GM12891 (cell line): ENCODE measurements at regions not wholly inside any gene's neighbourhood (a gene's known extent, or its start where the extent isn't known, plus 50 kb on each side); places are given as distances from the start of the nearest gene placed in this dataset.
A peak's percentile ranks its signal among the peaks of the same experiment; 100 is the strongest.

Experiments used
- DNase-seq: peaks from one replicate; pipeline ENCODE4 v3.0.0; 2011; ENCODE audit warnings: low spot score; ENCODE audit not compliant: insufficient read length
- FAIRE-seq: peaks from 2 replicates; lab custom pipeline; 2011; peaks lifted over from hg19 to GRCh38; lab: Jason Lieb, UNC
- PAX5 ChIP-seq: IDR thresholded peaks from 2 replicates; pipeline ENCODE4 v1.6.1; 2011; ENCODE audit warnings: low read length, moderate library complexity, mild to moderate bottlenecking; ENCODE audit not compliant: insufficient read depth, severe bottlenecking
- POLR2A ChIP-seq: IDR thresholded peaks from 2 replicates; pipeline ENCODE4 v1.6.1; 2011; ENCODE audit warnings: low read depth, low read length, control low read depth
- POLR2AphosphoS5 ChIP-seq: IDR thresholded peaks from 2 replicates; pipeline ENCODE4 v1.6.1; 2011; ENCODE audit warnings: low read depth, low read length, control low read depth
- POU2F2 ChIP-seq: IDR thresholded peaks from 2 replicates; pipeline ENCODE4 v1.6.1; 2011; ENCODE audit warnings: low read depth, mild to moderate bottlenecking, control low read depth, low read length, moderate library complexity
- SPI1 ChIP-seq: IDR thresholded peaks from 2 replicates; pipeline ENCODE4 v1.6.1; 2011; ENCODE audit warnings: low read depth, low read length, control low read depth
- TAF1 ChIP-seq: IDR thresholded peaks from 2 replicates; pipeline ENCODE4 v1.6.1; 2011; ENCODE audit warnings: low read depth, low read length, control low read depth

- no peak for DNase-seq
- FAIRE-seq: no peak
- no peak for TF ChIP-seq PAX5
- peak; percentile 80 for TF ChIP-seq SPI1
- TF ChIP-seq POU2F2: no peak
- no peak for TF ChIP-seq POLR2A
- no peak for TF ChIP-seq TAF1
These were observed 74.7 kb downstream of the SDC1 start for GRCh38 chr2:20150110-20150706.

- TF ChIP-seq SPI1: no peak
- TF ChIP-seq TAF1: no peak
- no peak for TF ChIP-seq POLR2A
- no peak for TF ChIP-seq POLR2AphosphoS5
- TF ChIP-seq POU2F2: no peak
- no peak for TF ChIP-seq PAX5
- no peak for FAIRE-seq
- DNase-seq: no peak
These were observed 75.3 kb downstream of the SDC1 start for GRCh38 chr2:20149703-20150030.

GRCh38 chr2:20148923-20149702, 75.8 kb downstream of the SDC1 start:
- TF ChIP-seq POLR2AphosphoS5 (no peak), SPI1 (peak; percentile 34; the same call in 1 of the 2 replicates)
- DNase-seq: no peak
- FAIRE-seq: peak; percentile 54

- TF ChIP-seq POLR2A (no peak), PAX5 (no peak), TAF1 (no peak), POU2F2 (no peak), SPI1 (no peak), POLR2AphosphoS5 (no peak)
- DNase-seq (no peak), FAIRE-seq (no peak)
These were observed 76.5 kb downstream of the SDC1 start for GRCh38 chr2:20148426-20148922.

DNA sequence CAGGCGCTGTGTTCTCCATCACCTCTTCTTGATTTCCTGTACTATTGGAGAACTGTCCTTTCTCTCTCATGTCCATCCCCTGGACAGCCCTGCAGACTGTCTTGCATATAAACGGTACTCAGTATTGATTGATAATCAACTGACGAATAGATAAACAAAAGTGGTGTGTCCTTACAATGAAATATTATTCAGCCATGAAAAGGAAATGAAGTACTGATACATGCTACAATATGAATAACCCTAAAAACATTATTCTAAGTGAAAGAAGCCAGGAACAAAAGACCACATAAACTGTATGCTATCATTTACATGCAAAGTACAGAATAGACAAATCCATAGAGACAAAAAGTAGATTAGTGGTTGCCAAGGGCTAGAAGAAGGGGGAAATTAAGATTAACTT, 77.6 kb downstream of the SDC1 start:
- no peak for TF ChIP-seq POU2F2
- no peak for TF ChIP-seq POLR2AphosphoS5
- TF ChIP-seq SPI1: no peak
- TF ChIP-seq PAX5: no peak
- TF ChIP-seq TAF1: no peak
- no peak for TF ChIP-seq POLR2A
- DNase-seq: no peak
- peak; percentile 13 for FAIRE-seq

DNA sequence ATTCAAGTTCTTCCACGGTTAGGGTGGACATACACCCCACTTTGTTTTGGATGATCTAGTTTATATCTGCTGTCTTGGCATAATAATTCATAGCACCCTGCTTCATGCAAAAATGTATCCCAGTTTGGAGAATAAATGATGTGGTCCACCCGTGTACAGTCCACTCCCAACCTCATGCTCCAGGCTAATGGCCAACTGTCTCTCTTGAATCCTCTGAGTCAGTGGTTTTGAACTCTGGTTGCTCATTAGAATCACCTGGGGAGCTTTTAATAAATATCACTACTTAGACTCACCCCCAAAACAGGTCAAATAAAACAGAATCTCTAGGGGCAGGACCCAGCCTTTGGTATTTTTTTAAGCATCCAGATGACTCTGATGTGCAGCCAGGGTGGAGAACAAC, 78.5 kb downstream of the SDC1 start:
- no peak for TF ChIP-seq POU2F2
- peak; percentile 53; the same call in 1 of the 2 replicates for TF ChIP-seq POLR2AphosphoS5
- no peak for FAIRE-seq
- no peak for DNase-seq

GRCh38 chr2:20145497-20146193, 79.3 kb downstream of the SDC1 start:
- peak; percentile 50 for DNase-seq
- TF ChIP-seq POLR2A: peak; percentile 68
- peak; percentile 63; the same call in 1 of the 2 replicates for TF ChIP-seq POU2F2
- TF ChIP-seq POLR2AphosphoS5: no peak; the same call in 1 of the 2 replicates
- TF ChIP-seq PAX5: no peak
- 0 out of 2 replicates have a peak, but pooled peaks have one; percentile 54 for TF ChIP-seq TAF1
- peak; percentile 21; the same call in 1 of the 2 replicates for TF ChIP-seq SPI1
- peak; percentile 77 for FAIRE-seq

DNA sequence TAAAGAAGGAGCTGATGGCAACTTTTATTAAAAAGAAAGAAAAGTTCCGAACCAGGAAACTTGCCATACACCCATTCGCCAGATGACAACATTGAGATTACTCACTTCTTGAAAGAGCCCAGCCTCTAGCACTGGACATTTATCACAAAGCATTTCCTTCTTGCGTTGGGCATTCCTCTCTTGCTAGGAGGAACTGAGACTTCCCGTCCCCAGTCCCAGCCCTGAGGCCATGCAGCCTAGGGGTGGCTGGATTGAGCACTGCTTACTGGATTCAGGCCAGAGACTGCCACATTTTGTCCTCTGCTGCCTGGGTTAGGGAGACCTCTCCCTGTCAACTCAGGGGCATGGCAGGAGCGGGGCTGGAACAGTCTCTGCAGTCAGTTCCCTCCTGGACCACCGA, 80.1 kb downstream of the SDC1 start:
- TF ChIP-seq PAX5 (no peak), SPI1 (peak; percentile 78)
- FAIRE-seq (no peak), DNase-seq (no peak)

GRCh38 chr2:20144196-20144595, 80.7 kb downstream of the SDC1 start:
- FAIRE-seq: no peak

GRCh38 chr2:20143263-20143662, 81.7 kb downstream of the SDC1 start:
- FAIRE-seq: no peak
- no peak for DNase-seq
- TF ChIP-seq PAX5: no peak
- TF ChIP-seq POU2F2: no peak
- TF ChIP-seq POLR2A: no peak
- TF ChIP-seq POLR2AphosphoS5: no peak
- TF ChIP-seq TAF1: no peak
- TF ChIP-seq SPI1: no peak

More at GRCh38 chr2:20144196-20144595, 80.7 kb downstream of the SDC1 start:
- TF ChIP-seq POLR2A (no peak), PAX5 (no peak), TAF1 (no peak)
- no peak for DNase-seq
